Keratinocyte (primary cell): ENCODE measurements at regions not wholly inside any gene's neighbourhood (a gene's known extent, or its start where the extent isn't known, plus 50 kb on each side); places are given as distances from the start of the nearest gene placed in this dataset.

ENCODE experiments used
- DNase-seq: peaks from one replicate; pipeline ENCODE4 v3.0.0-alpha.2; 2011; ENCODE audit warnings: low read depth, missing footprints, low spot score
- FAIRE-seq: peaks from 2 replicates; lab custom pipeline; 2011; peaks lifted over from hg19 to GRCh38; lab: Jason Lieb, UNC
- H2AFZ ChIP-seq: 2 replicates; pipeline ENCODE4 v1.6.0; 2012; ENCODE audit warnings: low read length, control low read depth, inconsistent platforms; ENCODE audit not compliant: control insufficient read depth
- H3K27ac ChIP-seq: 2 replicates; pipeline ENCODE4 v1.5.1; 2011; ENCODE audit warnings: low read length; ENCODE audit not compliant: control insufficient read depth, insufficient read depth
- H3K27me3 ChIP-seq: 3 replicates; pipeline ENCODE4 v1.6.0; 2011; ENCODE audit warnings: low read length; ENCODE audit not compliant: control insufficient read depth, insufficient read depth; ENCODE audit errors: extremely low read depth
- H3K36me3 ChIP-seq, 2 experiments: 2 replicates in 1 of 2; 3 replicates in 1 of 2; pipeline ENCODE4 v1.5.1; 2011; ENCODE audit warnings: low read length in 2 of 2, mild to moderate bottlenecking in 1 of 2; ENCODE audit not compliant: control insufficient read depth in 2 of 2, insufficient read depth in 2 of 2; ENCODE audit errors: extremely low read depth in 1 of 2
- H3K4me1 ChIP-seq: 3 replicates; pipeline ENCODE4 v1.5.1; 2011; ENCODE audit warnings: low read length; ENCODE audit not compliant: control insufficient read depth, insufficient read depth; ENCODE audit errors: extremely low read depth
- H3K4me2 ChIP-seq: 3 replicates; pipeline ENCODE4 v1.6.0; 2011; ENCODE audit warnings: low read depth, low read length; ENCODE audit not compliant: control insufficient read depth, insufficient read depth; ENCODE audit errors: extremely low read depth
- H3K4me3 ChIP-seq, 3 experiments: fragments of 200-600 bp in 1 of 3; sonication (generic) in 1 of 3; 2 replicates in 2 of 3; 3 replicates in 1 of 3; pipeline ENCODE4 v1.5.1; 2011 to 2016; ENCODE audit warnings: low read length in 3 of 3, mild to moderate bottlenecking in 3 of 3, control low read depth in 2 of 3, inconsistent platforms in 1 of 3, low read depth in 1 of 3, mixed read lengths in 1 of 3, mixed run types in 1 of 3, moderate library complexity in 1 of 3; ENCODE audit not compliant: control insufficient read depth in 2 of 3, insufficient read depth in 2 of 3; ENCODE audit errors: extremely low read depth in 1 of 3
- H3K79me2 ChIP-seq: 2 replicates; pipeline ENCODE4 v1.6.0; 2012; ENCODE audit warnings: low read length; ENCODE audit not compliant: control insufficient read depth, insufficient read depth
- H3K9ac ChIP-seq: 3 replicates; pipeline ENCODE4 v1.6.0; 2011; ENCODE audit warnings: low read length; ENCODE audit not compliant: control insufficient read depth, insufficient read depth; ENCODE audit errors: extremely low read depth
- H3K9me1 ChIP-seq: 3 replicates; pipeline ENCODE4 v1.6.0; 2011; ENCODE audit warnings: low read length; ENCODE audit not compliant: control insufficient read depth, insufficient read depth; ENCODE audit errors: extremely low read depth
- H3K9me3 ChIP-seq: 2 replicates; pipeline ENCODE4 v1.5.1; 2012; ENCODE audit warnings: low read depth, low read length; ENCODE audit not compliant: control insufficient read depth
- H4K20me1 ChIP-seq: 3 replicates; pipeline ENCODE4 v1.6.0; 2011; ENCODE audit warnings: low read length; ENCODE audit not compliant: control insufficient read depth, insufficient read depth; ENCODE audit errors: extremely low read depth
- CTCF ChIP-seq, 3 experiments: IDR thresholded peaks in 1 of 3; conservative IDR thresholded peaks in 1 of 3; optimal IDR thresholded peaks in 1 of 3; 2 replicates in 2 of 3; 3 replicates in 1 of 3; pipeline versions ENCODE3 to v1.5.1; 2011; ENCODE audit warnings: low read length in 3 of 3, mild to moderate bottlenecking in 3 of 3, moderate library complexity in 2 of 3, control low read depth in 1 of 3, inconsistent platforms in 1 of 3; ENCODE audit not compliant: insufficient read depth in 2 of 3; ENCODE audit errors: extremely low read depth in 1 of 3
- EZH2 ChIP-seq: IDR thresholded peaks from one replicate; pipeline ENCODE4 v1.6.1; 2012; ENCODE audit warnings: inconsistent platforms, mild to moderate bottlenecking, low read length, moderate library complexity
- dilution Hi-C: fragments of 300-500 bp; cut with MboI; formaldehyde crosslinking; loops from one replicate; pipeline ENCODE4 v1.7.0; 2020; ENCODE audit warnings: low sequenced_read_pairs; ENCODE audit not compliant: extremely low pct_ligation_motif_present

GRCh38 chr3:190995156-190995555 is 132.7 kb upstream of the GMNC start:
- H3K9ac ChIP-seq = no peak overlapping the region
- no peaks in the 10 kb centered on the region for H3K9me3 ChIP-seq
- no peaks in the 10 kb centered on the region for H3K9me1 ChIP-seq
- no peaks in the 10 kb centered on the region for H3K27me3 ChIP-seq
- H3K4me3 ChIP-seq = no peak overlapping the region
- no peak overlapping the region for H3K27ac ChIP-seq
- H2AFZ ChIP-seq = no peak overlapping the region
- TF ChIP-seq CTCF (optimal IDR thresholded peaks at IDR 0.05 in 1 of 3, IDR thresholded peaks at IDR 0.05 in 1 of 3, conservative IDR thresholded peaks at IDR 0.05 in 1 of 3; ENCODE audit: extremely low read depth in 1 of 3, insufficient read depth in 2 of 3, low read length in 3 of 3) (no peak), EZH2 (no peak)
- H3K79me2 ChIP-seq = no peaks in the 10 kb centered on the region
- dilution Hi-C loops = no loop called here
- no peaks in the 10 kb centered on the region for H3K4me1 ChIP-seq
- H3K4me2 ChIP-seq = no peak overlapping the region
- no peaks in the 10 kb centered on the region for H4K20me1 ChIP-seq
- no peaks in the 10 kb centered on the region for H3K36me3 ChIP-seq
- FAIRE-seq = no peak
- DNase-seq = no peak

- H2AFZ ChIP-seq = no peak overlapping the region
- no peak for FAIRE-seq
- dilution Hi-C loops = no loop called here
- H3K4me2 ChIP-seq = no peak overlapping the region
- H3K27me3 ChIP-seq = no peaks in the 10 kb centered on the region
- H3K9ac ChIP-seq = no peak overlapping the region
- DNase-seq = no peak
- no peaks in the 10 kb centered on the region for H3K9me1 ChIP-seq
- no peak overlapping the region for H3K27ac ChIP-seq
- no peaks in the 10 kb centered on the region for H3K79me2 ChIP-seq
- H3K4me3 ChIP-seq = no peak overlapping the region
- H4K20me1 ChIP-seq = no peaks in the 10 kb centered on the region
- H3K4me1 ChIP-seq = no peaks in the 10 kb centered on the region
- TF ChIP-seq EZH2 = no peak
- TF ChIP-seq CTCF (optimal IDR thresholded peaks at IDR 0.05 in 1 of 3, IDR thresholded peaks at IDR 0.05 in 1 of 3, conservative IDR thresholded peaks at IDR 0.05 in 1 of 3; ENCODE audit: extremely low read depth in 1 of 3, insufficient read depth in 2 of 3, low read length in 3 of 3) = no peak
- no peaks in the 10 kb centered on the region for H3K9me3 ChIP-seq
- no peaks in the 10 kb centered on the region for H3K36me3 ChIP-seq
These were observed 128.4 kb upstream of the GMNC start for GRCh38 chr3:190990898-190991297.
